Heart left ventricle (tissue), 16 donors: ENCODE measurements at regions not wholly inside any gene's neighbourhood (a gene's known extent, or its start where the extent isn't known, plus 50 kb on each side); places are given as distances from the start of the nearest gene placed in this dataset.

Experiments used
- ATAC-seq, 4 donors: fragments of 200-7000 bp; cut with Tn5 transposase; one replicate each; pipeline ENCODE4 v1.9.1; 2020 to 2022; ENCODE audit warnings: moderate library complexity in 4 of 4, mild to moderate bottlenecking in 3 of 4, moderate number of reproducible peaks in 1 of 4
- DNase-seq, 5 donors: peaks; one replicate each; pipeline ENCODE4 v3.0.0-alpha.2; 2020
- H3K27ac ChIP-seq, 12 donors: fragments of 200-600 bp; sonication (generic) in 4 of 12; one replicate each; pipeline versions ENCODE4 v1.5.0 to v1.8.0; 2016 to 2022; ENCODE audit warnings: mild to moderate bottlenecking in 2 of 12
- H3K27me3 ChIP-seq, 9 donors: fragments of 200-600 bp; sonication (generic) in 2 of 9; one replicate each; pipeline versions ENCODE4 v1.5.1 to v1.8.0; 2016 to 2022; ENCODE audit warnings: mild to moderate bottlenecking in 3 of 9
- H3K36me3 ChIP-seq, 9 donors: fragments of 200-600 bp; sonication (generic) in 2 of 9; one replicate each; pipeline versions ENCODE4 v1.5.0 to v1.8.0; 2018 to 2022; ENCODE audit warnings: mild to moderate bottlenecking in 2 of 9
- H3K4me1 ChIP-seq, 12 donors: fragments of 200-600 bp; sonication (generic) in 4 of 12; one replicate each; pipeline versions ENCODE4 v1.5.0 to v1.8.0; 2016 to 2022; ENCODE audit warnings: mild to moderate bottlenecking in 3 of 12
- H3K4me3 ChIP-seq, 12 donors: fragments of 200-600 bp; sonication (generic) in 4 of 12; one replicate each; pipeline versions ENCODE4 v1.5.0 to v1.8.0; 2017 to 2022; ENCODE audit warnings: mild to moderate bottlenecking in 9 of 12, moderate library complexity in 4 of 12
- H3K9me3 ChIP-seq, 12 donors: fragments of 200-600 bp; sonication (generic) in 4 of 12; one replicate each; pipeline versions ENCODE4 v1.5.0 to v1.8.0; 2016 to 2022; ENCODE audit warnings: mild to moderate bottlenecking in 1 of 12
- CTCF ChIP-seq, 12 donors: fragments of 200-600 bp; sonication (generic) in 4 of 12; IDR thresholded peaks; one replicate each; pipeline versions ENCODE4 v1.5.0 to v1.8.0; 2018 to 2022; ENCODE audit warnings: antibody characterized with exemption in 12 of 12, mild to moderate bottlenecking in 5 of 12
- POLR2A ChIP-seq, 2 donors: fragments of 450-650 bp; IDR thresholded peaks; one replicate each; pipeline ENCODE4 v1.6.1; 2017; ENCODE audit warnings: antibody characterized with exemption in 2 of 2, mild to moderate bottlenecking in 2 of 2, moderate library complexity in 2 of 2
- WGBS, 4 donors: extraction: QIAGEN DNeasy Blood & Tissue Kit in 2 of 4; methylation state at CpG; one replicate each; pipeline versions ENCODE4 v1.1.5 to v1.1.7; 2013 to 2018; 5-methylcytosine and 5-hydroxymethylcytosine counted together
- intact Hi-C, 10 donors: fragments of 100-400 bp; cut with DNase I; formaldehyde crosslinking; loops; one replicate each; pipeline versions ENCODE4 v1.11.1 to v1.14.2; 2022
- donor health status: ischemic (EF 13 %, LVEDD 7.1; RV severe dilation, severe dysfunction).
- donor health status: healthy with polysubstance abuse.
- donor health status: DM: no; HTN: yes; CAD: no.
- donor health status: DM: no; HTN: no; CAD: no.
- donor health status: ischemic (EF 25% LVEDD 6.9; RV normal size, moderate dysfunction).
- donor health status: ischemic (EF 25% LVEDD 5.7; RV mildly dilated, moderate dysfunction).
- donor health status: healthy.
- donor health status: DM: yes; HTN: yes; CAD: no.
- donor health status: ischemic (EF 35%, LVEDD 5.7; RV mildly dilated, moderate dysfunction).
- donor health status: nonischemic (EF 11% LVEDD 7.7; RV severe dilation, severe dysfunction).
- donor health status: DM: yes; HTN: yes; CAD: no.
- donor health status: PGD.
- donor health status: ischemic (EF 29% LVEDD 5.4; RV normal size, mild dysfunction).
- donor health status: nonischemic (EF 23%, LVEDD 6.1; RV moderate dilation, normal function).

GRCh38 chr16:65494080-65494479, 372.2 kb upstream of the CDH11 start:
- intact Hi-C loops = loop anchor here in 1 of 10 donors (10.0 kb wide), 1 partner anchor 59 kb away; no protein-coding TSS in a partner anchor
- Histone ChIP-seq H3K4me3 (no peak overlapping the region), H3K27me3 (no peaks in the 10 kb centered on the region), H3K36me3 (no peaks in the 10 kb centered on the region), H3K9me3 (no peaks in the 10 kb centered on the region), H3K4me1 (no peaks in the 10 kb centered on the region), H3K27ac (no peak overlapping the region)
- DNase-seq (no peak), ATAC-seq (no peak)
- WGBS, 4 donors = 90 to 97% (median 92%) methylated on average over 1 of the region's 1 CpG
- no peak for TF ChIP-seq CTCF (IDR thresholded peaks at IDR 0.05)
- TF ChIP-seq POLR2A (IDR thresholded peaks at IDR 0.05) = no peak

GRCh38 chr16:65490286-65490685, 368.4 kb upstream of the CDH11 start:
- no peak overlapping the region for H3K4me3 ChIP-seq
- no peaks in the 10 kb centered on the region for H3K36me3 ChIP-seq
- DNase-seq (no peak), ATAC-seq (no peak)
- H3K27me3 ChIP-seq = no peaks in the 10 kb centered on the region
- no peaks in the 10 kb centered on the region for H3K9me3 ChIP-seq
- H3K27ac ChIP-seq = no peak overlapping the region
- TF ChIP-seq POLR2A (IDR thresholded peaks at IDR 0.05) (no peak), CTCF (IDR thresholded peaks at IDR 0.05) (no peak)
- H3K4me1 ChIP-seq = no peaks in the 10 kb centered on the region
- intact Hi-C loops = loop anchor here in 1 of 10 donors (10.0 kb wide), 1 partner anchor 55 kb away; no protein-coding TSS in a partner anchor
- WGBS, 4 donors = 76 to 87% (median 82%) methylated on average over 4 of the region's 4 CpGs

- 64 to 79% (median 74%) methylated on average over 4 of the region's 4 CpGs for WGBS, 4 donors
- Histone ChIP-seq H3K9me3 (no peaks in the 10 kb centered on the region), H3K36me3 (no peaks in the 10 kb centered on the region), H3K27me3 (no peaks in the 10 kb centered on the region), H3K4me3 (no peak overlapping the region), H3K27ac (no peak overlapping the region), H3K4me1 (no peaks in the 10 kb centered on the region)
- DNase-seq (no peak), ATAC-seq (no peak)
- no peak for TF ChIP-seq POLR2A (IDR thresholded peaks at IDR 0.05)
- TF ChIP-seq CTCF (IDR thresholded peaks at IDR 0.05) = no peak
- intact Hi-C loops = loop anchor here in 1 of 10 donors (10.0 kb wide), 1 partner anchor 55 kb away; no protein-coding TSS in a partner anchor
These were observed 367.7 kb upstream of the CDH11 start for GRCh38 chr16:65489531-65490023.

- H3K27me3 ChIP-seq = no peaks in the 10 kb centered on the region
- no peak overlapping the region for H3K27ac ChIP-seq
- DNase-seq = no peak
- intact Hi-C loops = no loop called here
- 73 to 87% (median 83%) methylated on average over 5 of the region's 5 CpGs for WGBS, 4 donors
- no peaks in the 10 kb centered on the region for H3K4me1 ChIP-seq
- H3K9me3 ChIP-seq = no peaks in the 10 kb centered on the region
- ATAC-seq = no peak
- no peak for TF ChIP-seq CTCF (IDR thresholded peaks at IDR 0.05)
- no peak for TF ChIP-seq POLR2A (IDR thresholded peaks at IDR 0.05)
- no peaks in the 10 kb centered on the region for H3K36me3 ChIP-seq
- H3K4me3 ChIP-seq = no peak overlapping the region
These were observed 365.4 kb upstream of the CDH11 start for GRCh38 chr16:65487231-65487630.
